Endothelial cell of umbilical vein (primary cell): ENCODE measurements at regions not wholly inside any gene's neighbourhood (a gene's known extent, or its start where the extent isn't known, plus 50 kb on each side); places are given as distances from the start of the nearest gene placed in this dataset.

Source experiments
- BruUV-seq: library from RNA; stranded (reverse); fragments of 400-500 nt; replicated peaks from 2 replicates; lab custom pipeline; 2021; lab: Mats Ljungman, UMichigan
- CTCF ChIA-PET: fragments of 300-600, 350-600 bp; sonication (Branson Sonifier 250); formaldehyde crosslinking; loops from one replicate; lab custom pipeline; 2021; ENCODE audit warnings: antibody characterized with exemption, inconsistent platforms; lab: Charles Lee
- POLR2A ChIA-PET: fragments of 300-600, 350-600 bp; sonication (Branson Sonifier 250); formaldehyde crosslinking; loops from one replicate; lab custom pipeline; 2021; ENCODE audit warnings: antibody characterized with exemption, inconsistent platforms; lab: Charles Lee
- DNase-seq: peaks from one replicate; pipeline ENCODE4 v3.0.0-alpha.2; 2011; ENCODE audit warnings: low read depth, low spot score
- FAIRE-seq: peaks from 2 replicates; lab custom pipeline; 2011; peaks lifted over from hg19 to GRCh38; lab: Jason Lieb, UNC
- H2AFZ ChIP-seq: 2 replicates; pipeline ENCODE4 v1.6.0; 2012; ENCODE audit warnings: low read depth, low read length, control low read depth, inconsistent platforms
- H3K27ac ChIP-seq: 2 replicates; pipeline ENCODE4 v1.5.1; 2011; ENCODE audit warnings: low read depth, mild to moderate bottlenecking, control low read depth, low read length, moderate library complexity; ENCODE audit not compliant: insufficient read depth
- H3K27me3 ChIP-seq, 2 experiments: 2 replicates each; pipeline versions ENCODE4 v1.6.0 to v1.6.1; 2011; ENCODE audit warnings: low read length in 2 of 2, mixed read lengths in 1 of 2; ENCODE audit not compliant: control insufficient read depth in 2 of 2, insufficient read depth in 2 of 2
- H3K36me3 ChIP-seq, 2 experiments: 2 replicates in 1 of 2; 3 replicates in 1 of 2; pipeline ENCODE4 v1.5.1; 2011; ENCODE audit warnings: low read length in 2 of 2, mild to moderate bottlenecking in 1 of 2, moderate library complexity in 1 of 2; ENCODE audit not compliant: control insufficient read depth in 2 of 2, insufficient read depth in 2 of 2; ENCODE audit errors: extremely low read depth in 1 of 2
- H3K4me1 ChIP-seq: 3 replicates; pipeline ENCODE4 v1.5.1; 2011; ENCODE audit warnings: mild to moderate bottlenecking, low read length; ENCODE audit not compliant: control insufficient read depth, insufficient read depth; ENCODE audit errors: extremely low read depth
- H3K4me2 ChIP-seq: 2 replicates; pipeline ENCODE4 v1.6.1; 2011; ENCODE audit warnings: low read length, control low read depth, mixed read lengths; ENCODE audit not compliant: insufficient read depth
- H3K4me3 ChIP-seq, 3 experiments: fragments of 200-600 bp in 1 of 3; sonication (generic), shearing (Covaris generic) in 1 of 3; replicated peaks in 1 of 3; 2 replicates each; pipeline ENCODE4 v1.5.1; 2011 to 2016; ENCODE audit warnings: control low read depth in 3 of 3, low read length in 3 of 3, mild to moderate bottlenecking in 2 of 3, inconsistent platforms in 1 of 3, low read depth in 1 of 3, moderate library complexity in 1 of 3; ENCODE audit not compliant: insufficient read depth in 1 of 3
- H3K79me2 ChIP-seq: 2 replicates; pipeline ENCODE4 v1.6.0; 2012; ENCODE audit warnings: low read length, inconsistent platforms; ENCODE audit not compliant: control insufficient read depth, insufficient read depth
- H3K9ac ChIP-seq: replicated peaks from 2 replicates; pipeline ENCODE3; 2011; ENCODE audit warnings: low read length, control low read depth; ENCODE audit not compliant: insufficient read depth; ENCODE audit errors: extremely low read depth
- H3K9me1 ChIP-seq: replicated peaks from 3 replicates; pipeline ENCODE4 v1.6.0; 2011; ENCODE audit warnings: mild to moderate bottlenecking, low read length; ENCODE audit not compliant: control insufficient read depth, insufficient read depth; ENCODE audit errors: extremely low read depth
- H3K9me3 ChIP-seq: replicated peaks from 2 replicates; pipeline ENCODE4 v1.5.1; 2012; ENCODE audit warnings: low read length, inconsistent platforms; ENCODE audit not compliant: control insufficient read depth, insufficient read depth
- H4K20me1 ChIP-seq: replicated peaks from 2 replicates; pipeline ENCODE3; 2011; ENCODE audit warnings: mild to moderate bottlenecking, low read length; ENCODE audit not compliant: control insufficient read depth, insufficient read depth; ENCODE audit errors: extremely low read depth
- CTCF ChIP-seq, 2 donors: IDR thresholded peaks; 1 replicate in 1 of 2; 2 replicates in 1 of 2; pipeline ENCODE4 v1.5.1; 2011; ENCODE audit warnings: low read length in 2 of 2, mild to moderate bottlenecking in 2 of 2, moderate library complexity in 2 of 2, control low read depth in 1 of 2, inconsistent platforms in 1 of 2, low read depth in 1 of 2; ENCODE audit not compliant: insufficient read depth in 1 of 2; ENCODE audit errors: extremely low read depth in 1 of 2
- EZH2 ChIP-seq: IDR thresholded peaks from 2 replicates; pipeline ENCODE4 v1.6.1; 2012; ENCODE audit warnings: borderline replicate concordance, low read depth, mild to moderate bottlenecking, moderate library complexity, low read length, inconsistent platforms; ENCODE audit not compliant: severe bottlenecking
- FOS ChIP-seq: IDR thresholded peaks from 2 replicates; pipeline ENCODE4 v1.6.1; 2011; ENCODE audit warnings: mild to moderate bottlenecking, low read length, moderate library complexity, borderline replicate concordance; ENCODE audit not compliant: insufficient read depth
- GATA2 ChIP-seq: IDR thresholded peaks from 2 replicates; pipeline ENCODE4 v1.7.0; 2011; ENCODE audit warnings: low read depth, mild to moderate bottlenecking, moderate library complexity, mixed read lengths, low read length; ENCODE audit not compliant: insufficient read length, insufficient read depth
- JUN ChIP-seq: IDR thresholded peaks from 2 replicates; pipeline ENCODE4 v1.6.1; 2011; ENCODE audit warnings: borderline replicate concordance, low read depth; ENCODE audit not compliant: insufficient read length, insufficient read depth
- MAX ChIP-seq: IDR thresholded peaks from 2 replicates; pipeline ENCODE4 v1.6.1; 2011; ENCODE audit not compliant: insufficient read depth, insufficient read length
- MYC ChIP-seq: IDR thresholded peaks from one replicate; pipeline ENCODE4 v1.6.1; 2011; ENCODE audit warnings: mild to moderate bottlenecking, low read depth, low read length
- POLR2A ChIP-seq: IDR thresholded peaks from 2 replicates; pipeline ENCODE4 v1.6.1; 2012; ENCODE audit warnings: low read depth, mild to moderate bottlenecking, control low read depth, low read length
- POLR2AphosphoS5 ChIP-seq: IDR thresholded peaks from 2 replicates; pipeline ENCODE4 v1.6.1; 2012; ENCODE audit warnings: low read depth, mild to moderate bottlenecking, control low read depth, low read length, moderate library complexity; ENCODE audit not compliant: insufficient read depth
- dilution Hi-C: fragments of 300-500 bp; cut with MboI; formaldehyde crosslinking; loops from one replicate; pipeline ENCODE4 v1.15.0; 2019; ENCODE audit warnings: low sequenced_read_pairs; ENCODE audit not compliant: extremely low pct_ligation_motif_present
- intact Hi-C: fragments of 100-400 bp; cut with micrococcal nuclease; formaldehyde crosslinking; loops from one replicate; pipeline ENCODE4 v1.10.0; 2022

DNA sequence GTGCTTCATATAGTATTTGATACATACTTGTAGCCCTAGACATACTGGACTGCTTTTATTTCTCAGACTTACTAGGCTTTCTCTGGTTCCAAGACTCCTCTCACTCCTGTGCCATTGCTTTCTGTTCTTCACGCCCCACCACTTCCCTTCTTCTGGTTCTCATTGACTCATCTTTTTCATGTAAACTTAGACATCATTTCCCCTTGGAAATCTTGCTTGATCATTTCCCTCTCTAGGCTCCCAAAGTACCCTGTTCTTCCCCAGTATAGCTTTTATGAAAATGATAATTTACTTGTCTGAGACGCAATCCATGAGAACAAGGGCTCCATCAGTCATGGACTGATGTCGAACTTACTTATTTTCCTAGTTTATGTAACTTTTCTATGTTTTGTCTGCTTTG lies 83.5 kb downstream of the TLR4 start:
- BruUV-seq: no TSS peak
- dilution Hi-C loops: no loop called here
- Histone ChIP-seq H3K9ac (no peak overlapping the region), H3K27me3 (no peaks in the 10 kb centered on the region), H2AFZ (no peak overlapping the region), H3K4me1 (peaks cover 5% of the 10 kb centered on the region), H3K9me3 (no peaks in the 10 kb centered on the region), H3K4me3 (no peak overlapping the region), H4K20me1 (no peaks in the 10 kb centered on the region), H3K9me1 (no peaks in the 10 kb centered on the region), H3K79me2 (no peaks in the 10 kb centered on the region), H3K4me2 (no peak overlapping the region), H3K36me3 (no peaks in the 10 kb centered on the region), H3K27ac (no peak overlapping the region)
- FAIRE-seq (no peak), DNase-seq (no peak)
- TF ChIP-seq JUN (no peak), EZH2 (no peak), POLR2A (no peak), MAX (no peak), FOS (no peak), GATA2 (no peak), POLR2AphosphoS5 (no peak), CTCF (IDR thresholded peaks at IDR 0.05; ENCODE audit: extremely low read depth in 1 of 2, insufficient read depth in 1 of 2, low read depth in 1 of 2, low read length in 2 of 2) (no peak), MYC (no peak)
- POLR2A ChIA-PET: no interaction called here
- CTCF ChIA-PET: interaction anchor here (4.1 kb wide), 1 partner anchor 110 kb away, joined by 15 read pairs; no protein-coding TSS in a partner anchor
- intact Hi-C loops: loop anchor here (10.0 kb wide), 1 partner anchor 807 kb away; no protein-coding TSS in a partner anchor
